HG02938 (cell line): ENCODE measurements at regions not wholly inside any gene's neighbourhood (a gene's known extent, or its start where the extent isn't known, plus 50 kb on each side); places are given as distances from the start of the nearest gene placed in this dataset.
"Not testable (repeated sequence)": the region's sequence is repeated elsewhere in the genome, so short reads cannot be mapped to it uniquely, and the experiment has no call there.

Source experiments
- ATAC-seq: cut with Tn5 transposase; IDR thresholded peaks from one replicate; pipeline ENCODE4 v1.9.1; 2021; ENCODE audit warnings: mild to moderate bottlenecking, moderate library complexity; ENCODE audit not compliant: unreplicated experiment

DNA sequence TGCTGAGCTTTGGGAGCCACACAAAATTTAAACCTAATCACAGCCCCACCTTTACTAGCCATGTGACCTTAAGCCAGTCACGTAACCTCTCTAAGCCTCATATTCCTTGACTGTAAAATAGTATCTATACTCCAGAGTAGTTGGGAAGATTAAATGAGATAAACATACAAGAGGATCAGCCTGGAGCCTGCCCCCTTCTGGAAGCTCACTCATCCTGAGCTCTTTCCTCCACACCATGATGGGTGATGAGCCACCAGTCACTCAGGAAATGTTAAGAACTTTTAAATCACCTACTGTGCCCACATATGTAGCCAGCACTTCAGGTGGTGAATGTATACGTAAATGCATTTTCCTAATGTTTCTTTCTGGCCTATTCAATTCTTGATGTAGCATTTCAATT lies 195.9 kb upstream of the DDX18 start:
- ATAC-seq = no peak

DNA sequence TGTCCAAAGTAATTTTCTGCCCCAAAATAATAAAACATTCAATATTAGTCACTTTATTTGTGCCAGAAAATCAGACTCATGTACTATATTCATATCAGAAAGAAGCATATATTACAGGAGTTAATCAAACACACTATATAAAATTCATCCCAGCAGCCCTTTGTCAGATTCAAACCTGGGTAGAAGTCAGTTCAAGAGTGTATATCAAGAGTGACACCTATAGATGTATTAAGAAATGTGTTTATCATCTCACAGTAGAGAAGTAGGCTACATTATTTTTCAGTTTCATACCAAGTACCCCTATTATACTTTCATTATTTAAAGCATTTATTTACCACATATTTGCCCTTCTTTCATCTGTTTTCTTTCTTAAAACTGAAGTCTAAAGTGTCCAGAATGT lies 193.2 kb upstream of the DDX18 start:
- ATAC-seq = no peak

DNA sequence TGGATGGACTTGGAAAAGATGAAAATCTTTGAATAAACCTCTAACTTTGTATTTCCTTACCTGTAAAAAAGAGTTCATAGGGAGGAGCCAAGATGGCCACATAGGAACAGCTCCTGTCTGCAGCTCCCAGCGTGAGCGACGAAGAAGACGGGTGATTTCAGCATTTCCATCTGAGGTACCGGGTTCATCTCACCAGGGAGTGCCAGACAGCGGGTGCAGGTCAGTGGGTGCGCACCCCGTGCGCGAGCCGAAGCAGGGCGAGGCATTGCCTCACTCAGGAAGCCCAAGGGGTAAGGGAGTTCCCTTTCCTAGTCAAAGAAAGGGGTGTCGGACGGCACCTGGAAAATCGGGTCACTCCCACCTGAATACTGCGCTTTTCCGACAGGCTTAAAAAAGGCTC lies 191.3 kb upstream of the DDX18 start:
- ATAC-seq = not testable (repeated sequence)

DNA sequence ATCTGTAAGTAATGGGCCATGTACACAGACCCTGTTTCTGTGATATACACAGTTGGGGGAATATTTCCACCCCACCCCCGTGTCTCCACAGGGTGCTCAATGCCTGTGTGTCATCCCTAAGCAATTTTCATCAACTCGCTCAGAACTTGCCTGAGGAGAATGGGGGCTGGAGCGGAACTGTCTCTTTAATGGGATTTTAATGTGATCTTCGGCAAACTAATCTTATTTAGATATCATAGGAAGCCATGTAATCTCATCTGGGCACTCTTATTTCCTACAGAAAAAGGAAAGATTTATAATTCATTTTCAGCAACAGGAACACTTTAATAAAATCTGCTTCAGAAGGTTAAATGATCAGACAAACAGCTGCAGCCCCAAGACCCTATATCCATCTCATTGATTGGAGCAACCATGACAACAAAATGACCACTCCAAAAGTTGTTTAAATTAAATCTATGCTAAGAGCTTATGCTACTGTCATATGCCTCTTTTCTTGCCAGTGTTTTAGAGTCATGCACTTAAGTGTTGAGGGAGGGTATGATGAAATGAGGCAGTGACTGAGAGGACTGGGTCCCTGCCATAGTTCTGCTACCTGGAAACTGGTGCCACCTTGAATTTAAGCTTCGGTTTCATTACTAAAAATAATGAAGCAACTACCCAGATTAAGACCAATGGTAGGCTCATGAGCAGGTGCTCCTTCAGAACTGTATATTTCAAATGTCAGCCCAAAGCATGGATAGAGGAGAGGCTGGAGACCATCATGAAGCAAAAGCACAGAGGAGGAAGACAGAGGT lies 183.1 kb upstream of the DDX18 start:
- no peak for ATAC-seq

DNA sequence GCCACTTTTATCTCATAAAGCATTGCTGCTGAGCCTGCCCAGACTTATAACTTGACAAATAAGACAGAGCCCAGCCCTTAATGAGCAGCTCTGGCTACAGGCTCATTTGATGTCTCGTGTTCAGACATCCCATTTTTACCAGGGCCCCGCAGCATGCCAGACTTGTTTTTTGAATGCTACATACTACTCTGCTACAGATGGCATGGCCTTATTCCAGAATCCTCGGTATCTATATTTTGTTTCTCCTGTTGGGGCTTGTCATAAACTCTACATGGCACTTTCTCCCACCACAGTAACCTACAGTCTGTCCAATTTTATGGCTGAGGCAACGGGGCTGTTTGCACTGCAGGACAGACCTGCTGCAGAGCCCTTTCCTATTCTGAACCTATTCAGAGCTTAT lies 179.0 kb upstream of the DDX18 start:
- ATAC-seq = no peak

DNA sequence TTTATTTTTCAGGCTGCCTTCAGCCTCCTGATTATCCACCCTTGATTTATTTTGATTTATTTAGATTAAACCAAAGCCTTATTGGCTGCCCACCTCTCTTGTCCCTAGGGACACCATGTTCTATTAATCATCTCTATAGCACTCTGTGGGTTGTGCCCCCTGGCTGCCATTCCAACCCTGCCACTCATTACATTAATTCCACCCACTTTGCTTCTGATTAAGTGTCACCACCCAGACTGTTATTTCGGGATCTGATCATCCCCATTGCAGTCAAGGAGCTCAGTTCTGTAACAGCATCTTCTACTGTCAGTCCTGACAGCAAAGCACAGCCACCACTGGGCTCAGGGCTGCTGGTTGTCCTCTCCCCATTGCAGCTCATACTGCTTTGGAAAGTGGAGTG lies 175.1 kb upstream of the DDX18 start:
- no peak for ATAC-seq

DNA sequence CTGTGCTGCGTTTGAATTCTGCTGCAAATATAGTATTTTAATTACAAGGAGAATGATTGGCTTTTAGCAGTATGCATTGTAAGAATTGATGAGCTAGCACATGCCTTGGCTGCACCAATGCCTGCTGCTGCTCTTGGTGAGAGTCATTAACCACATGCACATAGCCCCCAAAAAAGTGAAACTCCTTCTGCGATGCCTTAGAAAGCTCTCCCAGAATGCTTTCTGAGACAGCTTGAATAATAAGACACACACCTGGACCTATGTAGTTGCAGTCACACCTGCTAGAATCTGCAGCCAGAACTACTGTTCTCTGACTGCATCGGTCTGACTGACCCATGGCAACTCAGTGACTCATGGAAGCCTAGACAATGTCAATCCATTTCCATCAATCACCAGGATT lies 170.1 kb upstream of the DDX18 start:
- ATAC-seq = no peak

DNA sequence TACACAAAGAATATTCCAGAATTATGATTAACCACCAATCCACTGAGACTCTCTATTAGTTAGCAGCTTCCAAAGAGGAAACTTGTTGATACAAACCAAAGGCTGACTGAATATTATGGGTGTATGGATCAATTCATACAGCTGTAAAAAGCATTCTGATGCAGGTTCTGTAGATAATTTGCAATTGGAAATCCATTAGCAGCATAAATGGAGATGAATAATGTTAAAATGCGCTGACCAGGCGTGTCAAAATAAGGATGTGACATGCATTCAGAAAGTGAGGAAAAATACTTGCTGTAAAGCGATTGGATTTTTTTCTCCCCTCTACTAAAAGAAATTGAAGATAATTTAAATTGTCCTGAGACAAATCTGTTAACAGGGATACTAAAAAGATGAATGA lies 169.0 kb upstream of the DDX18 start:
- ATAC-seq = no peak

DNA sequence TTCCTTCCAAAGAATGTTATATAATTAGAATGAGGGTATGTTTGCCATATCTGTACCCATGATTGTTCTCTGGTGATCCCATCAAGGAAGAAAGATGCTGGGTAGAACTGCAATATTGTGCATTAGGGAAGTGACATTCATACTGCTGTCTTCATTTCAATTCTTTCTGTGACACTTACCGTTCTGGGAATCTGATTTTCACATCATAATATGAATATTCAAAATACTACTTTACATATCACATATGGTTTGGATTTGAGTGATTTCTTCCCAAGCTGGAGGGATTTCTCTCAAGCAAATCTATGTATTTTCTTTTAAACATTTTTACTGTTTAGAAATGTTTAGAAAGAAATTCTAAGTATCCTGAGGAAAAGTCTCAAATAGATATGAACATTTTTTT lies 168.4 kb upstream of the DDX18 start:
- no peak for ATAC-seq

DNA sequence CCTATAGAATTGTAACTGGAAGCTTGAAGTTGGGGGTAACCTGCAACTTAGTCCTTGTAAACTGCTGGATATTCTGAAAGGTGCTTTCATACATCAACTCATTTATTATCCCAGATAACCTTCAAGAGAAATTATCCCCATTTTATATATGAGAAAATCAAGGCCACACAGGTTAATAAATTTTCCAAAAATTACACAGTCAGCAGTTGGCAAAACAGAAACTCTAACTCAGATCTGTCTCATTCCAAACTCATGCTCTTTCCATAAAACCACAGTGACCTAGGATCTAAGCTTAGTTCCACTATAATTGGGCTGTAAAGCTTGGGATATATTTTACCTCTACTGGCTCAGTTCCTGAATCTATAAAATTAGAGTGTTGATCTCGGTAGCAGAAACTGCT lies 167.6 kb upstream of the DDX18 start:
- ATAC-seq = no peak

DNA sequence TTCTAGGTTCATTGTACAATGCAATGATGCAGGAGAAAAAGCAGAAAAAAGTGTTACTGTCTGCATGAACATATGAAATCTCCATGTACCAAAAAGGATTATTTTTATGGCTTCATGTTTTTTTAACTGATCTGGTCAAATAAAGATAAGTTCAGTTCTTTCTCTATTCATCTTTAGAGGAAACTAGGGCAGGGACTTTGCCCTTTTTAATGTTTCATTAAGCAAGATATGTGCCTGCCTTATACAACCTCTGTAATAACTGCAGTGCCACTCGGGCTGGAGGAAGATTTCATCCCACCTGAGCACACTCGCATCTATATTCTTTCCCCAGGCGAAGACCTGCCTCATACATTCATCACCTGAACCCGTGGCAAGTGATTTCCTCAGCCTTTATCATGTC lies 157.9 kb upstream of the DDX18 start:
- ATAC-seq = no peak

DNA sequence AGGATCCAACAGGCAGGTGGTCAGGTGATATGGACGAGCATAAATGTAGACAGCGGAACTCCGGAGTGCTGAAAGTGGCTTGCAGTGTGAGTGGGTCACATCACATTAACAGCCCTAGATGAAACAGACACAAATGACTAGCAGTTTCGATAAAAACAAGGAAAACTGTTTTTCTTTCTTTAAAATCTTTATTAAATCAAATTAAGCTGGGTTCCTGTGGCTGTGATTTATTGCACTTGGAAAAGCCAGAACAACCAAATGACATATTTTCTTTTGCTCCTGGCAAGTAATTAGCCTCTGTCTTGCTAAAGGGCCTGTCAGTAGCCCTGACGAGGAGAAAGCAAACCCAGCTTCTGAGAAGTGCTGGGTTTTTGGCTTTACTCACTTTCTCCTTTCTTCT lies 152.9 kb upstream of the DDX18 start:
- no peak for ATAC-seq

DNA sequence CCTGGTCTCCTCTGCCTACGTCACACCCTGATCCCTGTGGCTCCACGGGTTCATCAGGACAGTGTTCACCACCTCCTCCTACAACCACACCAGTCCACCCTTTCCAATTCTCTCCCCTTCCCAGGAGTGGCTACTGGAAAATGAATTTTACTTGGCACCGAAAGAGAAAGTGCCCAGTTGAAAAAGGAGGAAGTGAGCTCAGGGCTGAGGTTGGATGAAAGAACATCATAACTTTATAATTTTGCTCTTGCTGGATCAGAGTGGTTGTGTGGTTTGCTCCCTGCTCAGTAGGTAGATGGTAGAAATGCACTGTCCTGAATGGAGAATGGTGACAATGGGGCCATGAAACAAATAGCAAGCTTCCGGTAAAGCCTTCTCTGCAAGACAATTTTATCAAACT lies 140.3 kb upstream of the DDX18 start:
- no peak for ATAC-seq

DNA sequence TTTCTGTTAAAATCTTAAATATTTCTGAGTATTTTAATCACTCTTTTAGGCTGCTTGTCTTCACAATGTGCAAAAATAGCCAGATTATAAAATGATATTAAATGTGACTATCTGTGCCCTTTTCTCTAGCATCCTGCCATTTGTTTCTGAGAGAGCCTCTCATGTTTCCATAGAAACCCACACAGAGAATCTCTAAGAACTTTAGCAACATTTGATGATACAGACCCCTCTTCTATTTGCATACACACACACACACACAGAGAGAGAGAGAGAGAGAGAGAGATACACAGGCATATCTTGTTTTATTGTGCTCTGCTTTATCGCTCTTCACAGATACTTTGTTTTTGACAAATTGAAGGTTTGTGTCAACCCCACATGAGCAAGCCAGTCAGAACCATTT lies 134.5 kb upstream of the DDX18 start:
- ATAC-seq = no peak

DNA sequence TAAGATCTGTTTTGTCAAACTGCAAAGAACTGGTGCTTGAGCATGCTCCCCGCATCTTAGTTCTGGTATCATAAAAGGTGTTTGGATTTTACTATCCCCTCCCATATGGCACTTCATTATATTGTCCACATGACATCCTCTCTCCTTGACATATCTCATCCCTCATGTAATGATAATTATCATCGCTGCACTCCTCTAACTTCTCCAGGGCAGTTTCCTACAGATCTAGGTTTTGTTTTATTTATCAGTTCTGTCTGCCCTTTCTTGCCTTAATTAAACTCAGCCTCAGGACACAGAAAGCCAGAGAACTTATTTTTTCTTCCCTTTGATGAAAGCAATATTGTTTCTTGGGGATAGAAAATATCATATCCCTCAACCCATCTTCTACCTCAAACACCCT lies 129.6 kb upstream of the DDX18 start:
- no peak for ATAC-seq

DNA sequence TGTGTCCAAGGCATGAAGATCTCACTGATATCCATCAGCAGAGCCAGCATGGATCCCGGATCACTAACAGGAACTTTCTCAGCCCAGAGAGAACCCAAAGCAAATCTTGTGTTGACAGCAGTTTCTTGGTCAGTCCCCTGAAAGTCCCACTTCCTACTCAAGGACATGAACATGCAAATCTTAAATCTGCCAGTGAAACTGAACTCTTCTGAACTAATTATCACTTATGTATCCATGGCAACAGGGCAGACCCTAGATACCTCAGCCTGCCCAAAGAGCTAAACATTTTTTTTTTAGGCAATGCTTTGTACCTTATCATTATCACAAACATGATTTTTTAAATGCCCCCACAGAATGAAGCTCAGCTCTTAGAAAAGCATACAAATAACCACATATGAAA lies 127.8 kb upstream of the DDX18 start:
- ATAC-seq = peak; percentile 99

DNA sequence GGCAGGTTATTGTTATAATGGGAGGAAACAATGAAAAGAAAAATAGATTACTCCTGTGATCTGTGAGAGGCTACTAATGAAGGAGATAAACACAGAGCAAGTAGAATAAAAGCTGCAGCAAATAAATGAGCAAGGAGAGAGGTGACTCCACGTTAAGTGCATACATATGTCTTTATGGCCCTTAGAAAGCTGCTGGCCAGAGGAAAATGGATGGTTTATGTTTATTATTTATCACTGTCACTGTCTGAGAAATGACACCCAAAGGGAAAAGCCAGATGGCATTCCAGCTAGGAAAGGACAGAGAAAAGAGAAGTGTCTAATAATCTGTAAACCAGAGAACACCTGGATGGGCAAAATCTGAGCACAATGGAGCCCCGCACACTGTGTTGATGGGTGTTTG lies 122.9 kb upstream of the DDX18 start:
- ATAC-seq = no peak

DNA sequence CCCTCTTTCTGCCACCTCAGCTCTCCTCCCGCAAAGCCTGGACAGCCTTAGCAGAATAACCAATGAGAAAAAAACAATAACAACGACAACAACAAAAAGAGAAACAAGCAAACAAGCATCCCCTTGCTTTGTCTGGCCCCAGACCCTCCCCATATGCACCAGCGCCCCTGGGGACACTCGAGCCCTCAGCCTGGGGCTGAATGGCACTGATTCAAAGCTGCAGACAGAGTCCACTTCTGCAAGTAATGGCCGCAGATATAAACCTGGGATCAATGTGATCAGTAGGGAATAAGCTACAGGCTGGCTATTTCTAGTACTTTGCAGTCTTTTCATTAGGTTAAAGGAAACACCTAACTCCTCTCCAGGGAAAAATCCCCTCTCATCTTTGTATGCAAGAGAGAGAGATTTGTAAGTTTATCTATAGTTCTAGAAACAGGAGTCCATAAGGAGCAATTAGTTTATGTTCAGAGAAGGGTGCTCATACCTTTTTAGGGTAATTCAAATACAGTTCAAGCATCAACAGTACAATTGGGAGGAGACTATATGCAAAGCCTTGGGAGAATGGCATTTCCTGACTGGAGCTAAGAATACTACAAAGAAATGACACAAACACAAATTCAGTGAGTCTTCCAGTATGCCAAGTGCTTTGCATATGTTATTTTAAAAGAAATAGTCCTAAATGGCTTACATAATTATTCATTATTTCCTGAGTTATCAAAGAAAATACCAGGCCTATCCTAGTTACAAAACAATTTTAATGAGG lies 122.3 kb upstream of the DDX18 start:
- ATAC-seq = no peak

DNA sequence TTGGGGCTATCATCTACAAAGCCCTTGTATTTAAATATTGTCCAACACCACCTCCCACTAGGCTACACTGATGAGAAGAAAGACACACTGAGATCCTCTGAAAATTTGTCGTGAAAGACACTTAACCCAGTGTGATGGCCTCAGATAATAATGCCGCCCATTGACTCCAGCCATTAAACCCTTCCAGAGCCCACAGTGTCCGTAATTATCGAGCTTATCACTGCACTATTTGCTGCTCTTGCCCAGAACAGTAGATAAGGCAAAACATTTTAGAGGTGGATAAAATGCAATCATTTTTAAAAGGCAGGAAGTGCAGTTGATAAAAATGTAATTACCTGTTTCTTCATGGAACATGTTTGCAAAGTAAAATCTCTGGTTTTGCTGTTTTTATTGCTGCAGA lies 121.3 kb upstream of the DDX18 start:
- ATAC-seq = no peak

DNA sequence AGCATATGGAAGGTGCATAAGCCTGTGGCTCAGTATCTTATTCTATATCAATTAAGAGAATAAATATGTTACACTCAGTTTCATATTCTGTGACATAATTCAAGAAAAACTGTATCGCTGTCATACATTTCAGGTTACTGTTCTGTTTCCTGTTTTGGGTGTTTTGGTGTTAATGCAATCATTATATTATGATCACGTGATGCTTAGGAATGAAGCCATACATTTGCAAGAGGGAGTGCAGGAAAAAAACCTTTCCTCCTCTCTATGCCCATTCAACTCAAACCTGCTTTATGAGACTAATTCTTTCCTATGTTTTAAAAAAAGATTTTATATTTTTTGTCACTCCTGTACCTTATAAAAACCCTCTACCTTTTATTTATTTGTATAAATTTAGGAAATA lies 120.8 kb upstream of the DDX18 start:
- no peak for ATAC-seq

DNA sequence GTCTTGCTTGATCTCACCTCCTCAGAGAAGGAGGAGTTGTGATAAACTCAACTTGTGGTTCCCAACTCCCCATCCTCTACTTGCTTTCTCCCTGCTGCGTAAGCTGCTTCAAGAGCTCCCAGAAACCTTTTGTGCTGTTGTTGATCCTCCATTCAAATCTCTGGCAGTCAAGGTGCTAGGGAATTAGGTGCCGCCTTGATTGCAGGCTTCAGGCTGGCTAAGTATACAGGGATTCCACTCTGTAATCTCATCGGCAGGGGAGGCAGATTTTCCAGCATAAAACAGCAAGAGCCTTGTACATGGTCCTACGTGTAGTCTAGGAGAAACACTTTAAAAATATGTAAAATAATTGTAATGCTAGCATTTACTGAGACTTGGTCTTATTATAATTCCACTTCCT lies 116.2 kb upstream of the DDX18 start:
- ATAC-seq = no peak

DNA sequence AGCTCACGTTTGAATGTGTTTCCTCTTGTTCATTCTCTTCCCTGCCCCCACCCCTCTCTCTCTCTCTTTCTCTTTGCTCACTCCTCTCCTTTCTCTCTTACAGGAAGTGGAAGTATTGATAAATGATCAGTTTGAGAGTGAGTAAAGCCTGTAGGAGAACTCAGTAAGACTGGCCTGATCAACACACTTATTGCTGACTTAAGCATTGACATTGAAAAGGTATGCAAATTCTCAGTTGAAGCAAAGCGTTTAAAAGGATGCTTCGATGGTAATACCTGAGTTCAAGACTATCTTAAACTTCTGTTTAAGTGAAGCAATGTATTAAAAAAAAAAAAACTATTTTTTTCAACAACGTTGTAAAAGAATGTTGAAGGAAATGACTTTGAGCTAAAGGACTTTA lies 115.7 kb upstream of the DDX18 start:
- ATAC-seq = no peak

DNA sequence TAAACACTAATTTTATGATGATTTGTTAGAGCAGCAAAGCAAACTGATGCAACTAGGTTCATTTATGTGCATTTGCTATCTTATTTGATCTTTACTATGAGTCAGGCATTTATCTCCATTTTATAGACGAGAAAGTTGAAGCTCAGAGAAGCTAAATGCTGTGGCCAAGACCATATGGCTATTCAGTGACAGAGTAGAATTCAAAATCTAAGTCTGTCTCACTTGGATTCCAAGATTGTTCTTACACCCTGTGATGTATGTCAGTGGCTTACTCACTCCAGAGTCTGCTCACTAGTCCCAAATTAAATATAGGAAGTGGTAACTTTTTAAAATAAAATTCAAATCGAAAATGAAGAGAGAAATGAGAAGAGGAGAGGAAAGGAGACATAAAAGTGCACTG lies 114.0 kb upstream of the DDX18 start:
- ATAC-seq = no peak
